PC-3 (cell line): ENCODE measurements at regions not wholly inside any gene's neighbourhood (a gene's known extent, or its start where the extent isn't known, plus 50 kb on each side); places are given as distances from the start of the nearest gene placed in this dataset.

Experiments
- ATAC-seq: fragments of 200-7000 bp; cut with Tn5 transposase; 2 replicates; pipeline ENCODE4 v1.9.1; 2020; ENCODE audit warnings: mild to moderate bottlenecking, moderate library complexity
- BruUV-seq: library from RNA; stranded (reverse); fragments of 400-500 nt; replicated peaks from 2 replicates; lab custom pipeline; 2021; lab: Mats Ljungman, UMichigan
- CTCF ChIA-PET: fragments of 300-600 bp; sonication (Branson Sonifier 250); formaldehyde crosslinking; loops from one replicate; lab custom pipeline; 2022; ENCODE audit warnings: antibody characterized with exemption; lab: Charles Lee
- POLR2A ChIA-PET: fragments of 300-600 bp; sonication (Branson Sonifier 250); formaldehyde crosslinking; loops from one replicate; lab custom pipeline; 2022; ENCODE audit warnings: antibody characterized with exemption; ENCODE audit not compliant: unreplicated experiment; lab: Charles Lee
- DNase-seq: peaks from one replicate; pipeline ENCODE4 v3.0.0-alpha.2; 2015
- H2AFZ ChIP-seq: fragments of 300-600 bp; sonication (generic); 2 replicates; pipeline ENCODE4 v1.6.0; 2016; ENCODE audit warnings: antibody characterized with exemption, low read length
- H3F3A ChIP-seq: fragments of 300-600 bp; sonication (generic); one replicate; pipeline ENCODE4 v1.6.0; 2017; ENCODE audit warnings: antibody characterized with exemption, low read length, control low read depth, mild to moderate bottlenecking; ENCODE audit not compliant: unreplicated experiment
- H3K27ac ChIP-seq: fragments of 300-600 bp; sonication (generic); 2 replicates; pipeline ENCODE4 v1.5.1; 2016; ENCODE audit warnings: mild to moderate bottlenecking, low read length
- H3K27me3 ChIP-seq: fragments of 300-600 bp; sonication (generic); 2 replicates; pipeline ENCODE4 v1.6.1; 2016; ENCODE audit warnings: low read length, mixed read lengths
- H3K36me3 ChIP-seq: fragments of 300-600 bp; sonication (generic); 2 replicates; pipeline ENCODE4 v1.6.1; 2016; ENCODE audit warnings: low read depth, mixed run types, low read length, mixed read lengths
- H3K4me1 ChIP-seq: fragments of 300-600 bp; sonication (generic); 2 replicates; pipeline ENCODE4 v1.5.1; 2016; ENCODE audit warnings: low read length; ENCODE audit not compliant: insufficient read depth
- H3K4me2 ChIP-seq: fragments of 300-600 bp; sonication (generic); 2 replicates; pipeline ENCODE4 v1.6.0; 2016; ENCODE audit warnings: low read length
- H3K4me3 ChIP-seq: fragments of 300-600 bp; sonication (generic); 2 replicates; pipeline ENCODE4 v1.5.1; 2016; ENCODE audit warnings: mild to moderate bottlenecking, low read length, mixed read lengths
- H3K79me2 ChIP-seq: fragments of 300-600 bp; sonication (generic); 2 replicates; pipeline ENCODE4 v1.6.1; 2017; ENCODE audit warnings: low read length, mixed read lengths
- H3K9ac ChIP-seq: fragments of 300-600 bp; sonication (generic); 2 replicates; pipeline ENCODE4 v1.6.0; 2016; ENCODE audit warnings: mild to moderate bottlenecking, low read length
- H3K9me2 ChIP-seq: fragments of 300-600 bp; sonication (generic); replicated peaks from 2 replicates; pipeline ENCODE4 v1.6.1; 2016; ENCODE audit warnings: mixed run types, low read length, mixed read lengths
- H3K9me3 ChIP-seq: fragments of 300-600 bp; sonication (generic); 2 replicates; pipeline ENCODE4 v1.6.1; 2016; ENCODE audit warnings: low read length, mixed read lengths
- H4K20me1 ChIP-seq: fragments of 300-600 bp; sonication (generic); 2 replicates; pipeline ENCODE4 v1.6.1; 2016; ENCODE audit warnings: low read length, mixed read lengths
- CTCF ChIP-seq: fragments of 300-600 bp; sonication (generic); conservative IDR thresholded peaks from 2 replicates; pipeline ENCODE4 v1.5.1; 2017; ENCODE audit warnings: antibody characterized with exemption, low read depth, mild to moderate bottlenecking, low read length
- EZH2 ChIP-seq: fragments of 300-600 bp; sonication (generic); IDR thresholded peaks from one replicate; pipeline ENCODE4 v1.6.1; 2017; ENCODE audit warnings: antibody characterized with exemption, mild to moderate bottlenecking, low read length; ENCODE audit not compliant: unreplicated experiment
- EZH2phosphoT487 ChIP-seq: fragments of 300-600 bp; sonication (generic); IDR thresholded peaks from 2 replicates; pipeline ENCODE4 v1.6.1; 2018; ENCODE audit warnings: mild to moderate bottlenecking, antibody characterized with exemption, low read length, borderline replicate concordance
- intact Hi-C: fragments of 100-400 bp; cut with micrococcal nuclease; formaldehyde crosslinking; loops from 2 replicates; pipeline ENCODE4 v1.9.0; 2023

GRCh38 chr2:237230355-237230754 is 144.7 kb downstream of the COPS8 start:
- H3K27ac ChIP-seq, result no peak overlapping the region
- H3K9me2 ChIP-seq, result no peaks in the 10 kb centered on the region
- no peaks in the 10 kb centered on the region for H4K20me1 ChIP-seq
- peaks cover 24% of the 10 kb centered on the region for H3K4me1 ChIP-seq
- H3K4me2 ChIP-seq, result no peak overlapping the region
- H2AFZ ChIP-seq, result no peak overlapping the region
- BruUV-seq, result no TSS peak
- intact Hi-C loops, result no loop called here
- H3K27me3 ChIP-seq, result no peaks in the 10 kb centered on the region
- POLR2A ChIA-PET, result no interaction called here
- no peaks in the 10 kb centered on the region for H3K79me2 ChIP-seq
- H3F3A ChIP-seq, result peaks cover 8% of the 10 kb centered on the region
- CTCF ChIA-PET, result no interaction called here
- no peaks in the 10 kb centered on the region for H3K36me3 ChIP-seq
- ATAC-seq, result no peak
- H3K9ac ChIP-seq, result no peak overlapping the region
- no peak for TF ChIP-seq EZH2
- no peak for TF ChIP-seq CTCF
- no peak for TF ChIP-seq EZH2phosphoT487
- no peaks in the 10 kb centered on the region for H3K9me3 ChIP-seq
- no peak overlapping the region for H3K4me3 ChIP-seq
- no peak for DNase-seq

GRCh38 chr2:237231593-237231992 is 145.9 kb downstream of the COPS8 start:
- H3K9me2 ChIP-seq, result no peaks in the 10 kb centered on the region
- BruUV-seq, result no TSS peak
- peaks cover 8% of the 10 kb centered on the region for H3F3A ChIP-seq
- POLR2A ChIA-PET, result no interaction called here
- H3K4me2 ChIP-seq, result no peak overlapping the region
- intact Hi-C loops, result no loop called here
- H3K27ac ChIP-seq, result no peak overlapping the region
- H3K4me3 ChIP-seq, result no peak overlapping the region
- ATAC-seq (no peak), DNase-seq (no peak)
- no peaks in the 10 kb centered on the region for H4K20me1 ChIP-seq
- H3K27me3 ChIP-seq, result no peaks in the 10 kb centered on the region
- no peaks in the 10 kb centered on the region for H3K9me3 ChIP-seq
- CTCF ChIA-PET, result no interaction called here
- no peaks in the 10 kb centered on the region for H3K36me3 ChIP-seq
- H2AFZ ChIP-seq, result no peak overlapping the region
- H3K79me2 ChIP-seq, result no peaks in the 10 kb centered on the region
- H3K4me1 ChIP-seq, result peaks cover 36% of the 10 kb centered on the region
- no peak overlapping the region for H3K9ac ChIP-seq
- TF ChIP-seq EZH2 (no peak), CTCF (no peak), EZH2phosphoT487 (no peak)

- DNase-seq, result no peak
- Histone ChIP-seq H4K20me1 (no peaks in the 10 kb centered on the region), H2AFZ (no peak overlapping the region), H3K27ac (no peak overlapping the region), H3K9me3 (no peaks in the 10 kb centered on the region), H3K79me2 (no peaks in the 10 kb centered on the region), H3F3A (peaks cover 8% of the 10 kb centered on the region), H3K4me2 (no peak overlapping the region), H3K36me3 (no peaks in the 10 kb centered on the region), H3K9me2 (no peaks in the 10 kb centered on the region), H3K27me3 (no peaks in the 10 kb centered on the region), H3K9ac (no peak overlapping the region), H3K4me3 (no peak overlapping the region), H3K4me1 (peaks cover 32% of the 10 kb centered on the region)
- ChIA-PET POLR2A (no interaction called here), CTCF (no interaction called here)
- no TSS peak for BruUV-seq
- intact Hi-C loops, result no loop called here
- no peak for TF ChIP-seq EZH2
- no peak for TF ChIP-seq EZH2phosphoT487
- ATAC-seq, result no peak
These were observed 146.5 kb downstream of the COPS8 start for GRCh38 chr2:237232166-237232565.
